Endothelial cell of umbilical vein (primary cell): ENCODE measurements at regions not wholly inside any gene's neighbourhood (a gene's known extent, or its start where the extent isn't known, plus 50 kb on each side); places are given as distances from the start of the nearest gene placed in this dataset.
A peak's percentile ranks its signal among the peaks of the same experiment; 100 is the strongest.

Source experiments
- BruUV-seq: library from RNA; stranded (reverse); fragments of 400-500 nt; replicated peaks from 2 replicates; lab custom pipeline; 2021; lab: Mats Ljungman, UMichigan
- CTCF ChIA-PET: fragments of 300-600, 350-600 bp; sonication (Branson Sonifier 250); formaldehyde crosslinking; loops from one replicate; lab custom pipeline; 2021; ENCODE audit warnings: antibody characterized with exemption, inconsistent platforms; lab: Charles Lee
- POLR2A ChIA-PET: fragments of 300-600, 350-600 bp; sonication (Branson Sonifier 250); formaldehyde crosslinking; loops from one replicate; lab custom pipeline; 2021; ENCODE audit warnings: antibody characterized with exemption, inconsistent platforms; lab: Charles Lee
- DNase-seq: peaks from one replicate; pipeline ENCODE4 v3.0.0-alpha.2; 2011; ENCODE audit warnings: low read depth, low spot score
- FAIRE-seq: peaks from 2 replicates; lab custom pipeline; 2011; peaks lifted over from hg19 to GRCh38; lab: Jason Lieb, UNC
- H2AFZ ChIP-seq: 2 replicates; pipeline ENCODE4 v1.6.0; 2012; ENCODE audit warnings: low read depth, low read length, control low read depth, inconsistent platforms
- H3K27ac ChIP-seq: 2 replicates; pipeline ENCODE4 v1.5.1; 2011; ENCODE audit warnings: low read depth, mild to moderate bottlenecking, control low read depth, low read length, moderate library complexity; ENCODE audit not compliant: insufficient read depth
- H3K27me3 ChIP-seq, 2 experiments: 2 replicates each; pipeline versions ENCODE4 v1.6.0 to v1.6.1; 2011; ENCODE audit warnings: low read length in 2 of 2, mixed read lengths in 1 of 2; ENCODE audit not compliant: control insufficient read depth in 2 of 2, insufficient read depth in 2 of 2
- H3K36me3 ChIP-seq, 2 experiments: 2 replicates in 1 of 2; 3 replicates in 1 of 2; pipeline ENCODE4 v1.5.1; 2011; ENCODE audit warnings: low read length in 2 of 2, mild to moderate bottlenecking in 1 of 2, moderate library complexity in 1 of 2; ENCODE audit not compliant: control insufficient read depth in 2 of 2, insufficient read depth in 2 of 2; ENCODE audit errors: extremely low read depth in 1 of 2
- H3K4me1 ChIP-seq: 3 replicates; pipeline ENCODE4 v1.5.1; 2011; ENCODE audit warnings: mild to moderate bottlenecking, low read length; ENCODE audit not compliant: control insufficient read depth, insufficient read depth; ENCODE audit errors: extremely low read depth
- H3K4me2 ChIP-seq: 2 replicates; pipeline ENCODE4 v1.6.1; 2011; ENCODE audit warnings: low read length, control low read depth, mixed read lengths; ENCODE audit not compliant: insufficient read depth
- H3K4me3 ChIP-seq, 3 experiments: fragments of 200-600 bp in 1 of 3; sonication (generic), shearing (Covaris generic) in 1 of 3; replicated peaks in 1 of 3; 2 replicates each; pipeline ENCODE4 v1.5.1; 2011 to 2016; ENCODE audit warnings: control low read depth in 3 of 3, low read length in 3 of 3, mild to moderate bottlenecking in 2 of 3, inconsistent platforms in 1 of 3, low read depth in 1 of 3, moderate library complexity in 1 of 3; ENCODE audit not compliant: insufficient read depth in 1 of 3
- H3K79me2 ChIP-seq: 2 replicates; pipeline ENCODE4 v1.6.0; 2012; ENCODE audit warnings: low read length, inconsistent platforms; ENCODE audit not compliant: control insufficient read depth, insufficient read depth
- H3K9ac ChIP-seq: replicated peaks from 2 replicates; pipeline ENCODE3; 2011; ENCODE audit warnings: low read length, control low read depth; ENCODE audit not compliant: insufficient read depth; ENCODE audit errors: extremely low read depth
- H3K9me1 ChIP-seq: replicated peaks from 3 replicates; pipeline ENCODE4 v1.6.0; 2011; ENCODE audit warnings: mild to moderate bottlenecking, low read length; ENCODE audit not compliant: control insufficient read depth, insufficient read depth; ENCODE audit errors: extremely low read depth
- H3K9me3 ChIP-seq: replicated peaks from 2 replicates; pipeline ENCODE4 v1.5.1; 2012; ENCODE audit warnings: low read length, inconsistent platforms; ENCODE audit not compliant: control insufficient read depth, insufficient read depth
- H4K20me1 ChIP-seq: replicated peaks from 2 replicates; pipeline ENCODE3; 2011; ENCODE audit warnings: mild to moderate bottlenecking, low read length; ENCODE audit not compliant: control insufficient read depth, insufficient read depth; ENCODE audit errors: extremely low read depth
- EZH2 ChIP-seq: IDR thresholded peaks from 2 replicates; pipeline ENCODE4 v1.6.1; 2012; ENCODE audit warnings: borderline replicate concordance, low read depth, mild to moderate bottlenecking, moderate library complexity, low read length, inconsistent platforms; ENCODE audit not compliant: severe bottlenecking
- FOS ChIP-seq: IDR thresholded peaks from 2 replicates; pipeline ENCODE4 v1.6.1; 2011; ENCODE audit warnings: mild to moderate bottlenecking, low read length, moderate library complexity, borderline replicate concordance; ENCODE audit not compliant: insufficient read depth
- GATA2 ChIP-seq: IDR thresholded peaks from 2 replicates; pipeline ENCODE4 v1.7.0; 2011; ENCODE audit warnings: low read depth, mild to moderate bottlenecking, moderate library complexity, mixed read lengths, low read length; ENCODE audit not compliant: insufficient read length, insufficient read depth
- JUN ChIP-seq: IDR thresholded peaks from 2 replicates; pipeline ENCODE4 v1.6.1; 2011; ENCODE audit warnings: borderline replicate concordance, low read depth; ENCODE audit not compliant: insufficient read length, insufficient read depth
- MYC ChIP-seq: IDR thresholded peaks from one replicate; pipeline ENCODE4 v1.6.1; 2011; ENCODE audit warnings: mild to moderate bottlenecking, low read depth, low read length
- POLR2A ChIP-seq: IDR thresholded peaks from 2 replicates; pipeline ENCODE4 v1.6.1; 2012; ENCODE audit warnings: low read depth, mild to moderate bottlenecking, control low read depth, low read length
- POLR2AphosphoS5 ChIP-seq: IDR thresholded peaks from 2 replicates; pipeline ENCODE4 v1.6.1; 2012; ENCODE audit warnings: low read depth, mild to moderate bottlenecking, control low read depth, low read length, moderate library complexity; ENCODE audit not compliant: insufficient read depth
- dilution Hi-C: fragments of 300-500 bp; cut with MboI; formaldehyde crosslinking; loops from one replicate; pipeline ENCODE4 v1.15.0; 2019; ENCODE audit warnings: low sequenced_read_pairs; ENCODE audit not compliant: extremely low pct_ligation_motif_present
- intact Hi-C: fragments of 100-400 bp; cut with micrococcal nuclease; formaldehyde crosslinking; loops from one replicate; pipeline ENCODE4 v1.10.0; 2022
- TF ChIP-seq, protein P1 (sequence below), 2 donors: IDR thresholded peaks; 1 replicate in 1 of 2; 2 replicates in 1 of 2; pipeline ENCODE4 v1.5.1; 2011; ENCODE audit warnings: low read length in 2 of 2, mild to moderate bottlenecking in 2 of 2, moderate library complexity in 2 of 2, control low read depth in 1 of 2, inconsistent platforms in 1 of 2, low read depth in 1 of 2; ENCODE audit not compliant: insufficient read depth in 1 of 2; ENCODE audit errors: extremely low read depth in 1 of 2
- TF ChIP-seq, protein P2 (sequence below): IDR thresholded peaks from 2 replicates; pipeline ENCODE4 v1.6.1; 2011; ENCODE audit not compliant: insufficient read depth, insufficient read length

DNA sequence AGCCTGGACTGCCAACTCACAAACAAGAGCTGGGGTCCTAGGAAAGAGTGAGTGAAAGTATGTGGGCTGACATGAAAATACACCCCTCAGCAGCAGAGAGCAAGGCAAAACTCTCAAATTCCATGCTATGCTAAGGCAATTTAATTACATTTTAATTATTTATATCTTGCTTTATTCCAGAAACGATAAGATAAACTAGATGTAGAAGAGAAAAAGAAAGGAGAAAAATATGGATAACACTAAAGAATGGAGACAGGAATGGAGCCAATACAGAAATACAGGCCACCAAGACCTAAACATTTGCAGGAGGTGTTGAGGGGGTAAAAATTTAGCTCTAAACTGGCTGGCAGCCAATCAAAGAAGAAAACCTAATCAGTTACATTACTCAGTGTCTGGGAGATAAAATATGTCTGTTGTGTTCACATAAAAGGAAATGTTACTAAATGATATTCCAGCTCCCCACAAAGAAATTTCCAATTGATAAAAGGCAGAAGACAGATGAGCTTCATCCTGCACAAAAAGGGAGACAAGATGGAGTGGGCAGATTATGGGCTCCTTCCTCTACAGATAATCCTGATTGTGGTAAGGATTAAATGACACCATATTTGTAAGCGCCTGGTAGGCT, 223.5 kb upstream of the BLID start:
- FAIRE-seq: no peak

DNA sequence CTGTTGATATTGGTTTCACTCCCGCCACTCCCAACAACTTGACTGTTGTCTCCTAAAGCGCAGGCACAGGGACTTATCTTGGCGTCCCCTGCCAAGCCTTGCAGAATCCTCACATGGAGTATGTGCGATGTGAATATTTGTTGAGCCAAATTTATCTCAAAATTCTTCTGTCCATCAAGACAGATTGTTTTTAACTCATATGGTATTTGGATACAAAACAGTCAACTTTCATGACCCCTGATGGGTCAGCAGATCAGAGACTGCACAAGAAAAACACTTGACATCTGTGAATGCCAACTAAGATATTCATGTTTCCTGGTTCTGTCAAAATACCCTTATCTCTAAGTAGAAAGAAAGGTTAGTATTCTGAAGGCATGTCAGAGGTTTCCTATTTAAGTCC, 221.7 kb upstream of the BLID start:
- peak; percentile 4 for FAIRE-seq
- H2AFZ ChIP-seq: peak overlapping the region; percentile 57
- H3K4me1 ChIP-seq: peaks cover 13% of the 10 kb centered on the region
- no peak overlapping the region for H3K9ac ChIP-seq
- H3K79me2 ChIP-seq: no peaks in the 10 kb centered on the region
- no peak overlapping the region for H3K27ac ChIP-seq
- no peaks in the 10 kb centered on the region for H3K27me3 ChIP-seq
- TF ChIP-seq GATA2 (no peak), MYC (no peak), POLR2A (no peak), EZH2 (no peak), POLR2AphosphoS5 (no peak), JUN (no peak), FOS (no peak)
- TF ChIP-seq, protein P1, sequence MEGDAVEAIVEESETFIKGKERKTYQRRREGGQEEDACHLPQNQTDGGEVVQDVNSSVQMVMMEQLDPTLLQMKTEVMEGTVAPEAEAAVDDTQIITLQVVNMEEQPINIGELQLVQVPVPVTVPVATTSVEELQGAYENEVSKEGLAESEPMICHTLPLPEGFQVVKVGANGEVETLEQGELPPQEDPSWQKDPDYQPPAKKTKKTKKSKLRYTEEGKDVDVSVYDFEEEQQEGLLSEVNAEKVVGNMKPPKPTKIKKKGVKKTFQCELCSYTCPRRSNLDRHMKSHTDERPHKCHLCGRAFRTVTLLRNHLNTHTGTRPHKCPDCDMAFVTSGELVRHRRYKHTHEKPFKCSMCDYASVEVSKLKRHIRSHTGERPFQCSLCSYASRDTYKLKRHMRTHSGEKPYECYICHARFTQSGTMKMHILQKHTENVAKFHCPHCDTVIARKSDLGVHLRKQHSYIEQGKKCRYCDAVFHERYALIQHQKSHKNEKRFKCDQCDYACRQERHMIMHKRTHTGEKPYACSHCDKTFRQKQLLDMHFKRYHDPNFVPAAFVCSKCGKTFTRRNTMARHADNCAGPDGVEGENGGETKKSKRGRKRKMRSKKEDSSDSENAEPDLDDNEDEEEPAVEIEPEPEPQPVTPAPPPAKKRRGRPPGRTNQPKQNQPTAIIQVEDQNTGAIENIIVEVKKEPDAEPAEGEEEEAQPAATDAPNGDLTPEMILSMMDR (IDR thresholded peaks at IDR 0.05; ENCODE audit: extremely low read depth in 1 of 2, insufficient read depth in 1 of 2, low read depth in 1 of 2, low read length in 2 of 2): no peak
- TF ChIP-seq, protein P2, sequence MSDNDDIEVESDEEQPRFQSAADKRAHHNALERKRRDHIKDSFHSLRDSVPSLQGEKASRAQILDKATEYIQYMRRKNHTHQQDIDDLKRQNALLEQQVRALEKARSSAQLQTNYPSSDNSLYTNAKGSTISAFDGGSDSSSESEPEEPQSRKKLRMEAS: no peak
- no peaks in the 10 kb centered on the region for H4K20me1 ChIP-seq
- dilution Hi-C loops: no loop called here
- H3K4me2 ChIP-seq: peak overlapping the region; percentile 65
- H3K9me1 ChIP-seq: peaks cover 4% of the 10 kb centered on the region
- no peaks in the 10 kb centered on the region for H3K36me3 ChIP-seq
- no TSS peak for BruUV-seq
- intact Hi-C loops: no loop called here
- DNase-seq: peak; percentile 65
- ChIA-PET CTCF (no interaction called here), POLR2A (no interaction called here)
- H3K4me3 ChIP-seq: peak overlapping the region in 1 of 3 experiments; percentile 15
- H3K9me3 ChIP-seq: no peaks in the 10 kb centered on the region

More for the DNA sequence above, 223.5 kb upstream of the BLID start:
- no peaks in the 10 kb centered on the region for H3K9me3 ChIP-seq
- H2AFZ ChIP-seq: no peak overlapping the region
- no peak overlapping the region for H3K4me2 ChIP-seq
- ChIA-PET CTCF (no interaction called here), POLR2A (no interaction called here)
- H3K9me1 ChIP-seq: peaks cover 4% of the 10 kb centered on the region
- TF ChIP-seq JUN (no peak), POLR2A (no peak), EZH2 (no peak), POLR2AphosphoS5 (no peak)
- H3K79me2 ChIP-seq: no peaks in the 10 kb centered on the region
- no TSS peak for BruUV-seq
- intact Hi-C loops (no loop called here), dilution Hi-C loops (no loop called here)
- no peaks in the 10 kb centered on the region for H4K20me1 ChIP-seq
- H3K4me1 ChIP-seq: peaks cover 13% of the 10 kb centered on the region
- no peak for DNase-seq
- no peak overlapping the region for H3K27ac ChIP-seq
- H3K27me3 ChIP-seq: no peaks in the 10 kb centered on the region
- H3K36me3 ChIP-seq: no peaks in the 10 kb centered on the region
- no peak overlapping the region for H3K9ac ChIP-seq
- no peak overlapping the region for H3K4me3 ChIP-seq
